GM03348 (cell line): ENCODE measurements at regions not wholly inside any gene's neighbourhood (a gene's known extent, or its start where the extent isn't known, plus 50 kb on each side); places are given as distances from the start of the nearest gene placed in this dataset.
A peak's percentile ranks its signal among the peaks of the same experiment; 100 is the strongest.
"Not testable (repeated sequence)": the region's sequence is repeated elsewhere in the genome, so short reads cannot be mapped to it uniquely, and the experiment has no call there.

Experiments
- DNase-seq: peaks from one replicate; pipeline ENCODE4 v3.0.0; 2012; ENCODE audit warnings: low spot score

- DNase-seq = no peak
Measured at GRCh38 chr1:170376801-170377385, 155.1 kb upstream of the GORAB start.

- no peak for DNase-seq
Measured at GRCh38 chr1:170377440-170377839, 154.5 kb upstream of the GORAB start.

GRCh38 chr1:170377896-170378634 is 153.9 kb upstream of the GORAB start:
- no peak for DNase-seq

- no peak for DNase-seq
Measured at GRCh38 chr1:170385750-170386149, 146.2 kb upstream of the GORAB start.

DNA sequence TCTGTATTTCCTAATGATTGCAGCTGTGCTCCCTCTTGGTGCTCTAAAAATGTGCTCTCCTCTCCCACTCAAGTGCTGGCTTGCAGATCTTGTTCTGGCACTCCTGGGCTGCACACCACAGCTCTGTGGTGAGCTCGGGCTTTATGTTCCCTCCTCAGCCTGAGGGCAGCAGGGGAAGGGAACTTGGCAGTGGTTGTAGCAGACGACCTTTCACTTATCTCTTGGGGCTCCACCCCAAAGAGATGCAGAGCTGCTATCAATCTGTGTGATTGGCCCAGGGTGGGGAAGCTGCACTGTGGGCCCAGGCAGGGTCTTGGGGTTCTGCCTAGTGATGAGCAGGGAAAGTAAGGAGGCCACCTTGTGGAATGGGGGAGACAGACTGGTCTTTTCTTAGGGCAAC is 143.5 kb upstream of the GORAB start:
- DNase-seq = no peak

DNA sequence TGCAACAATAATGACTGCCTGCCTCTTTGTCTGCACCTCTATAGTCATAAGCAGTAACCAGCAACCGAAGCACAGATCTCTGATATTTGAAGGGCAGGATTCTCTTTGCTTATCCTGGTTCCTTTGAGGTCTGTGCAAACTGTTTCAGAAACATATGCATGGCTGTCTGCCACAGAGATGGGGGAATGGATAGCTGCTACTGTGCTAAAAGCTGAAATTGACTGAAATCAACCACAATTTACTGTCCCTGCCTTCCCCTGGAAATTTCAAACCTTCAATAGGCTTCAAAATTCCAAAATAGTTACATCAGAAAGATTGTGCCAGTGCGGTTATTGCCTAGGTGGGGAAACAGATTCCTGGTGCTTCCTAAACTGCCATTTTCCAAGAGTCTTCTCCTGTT is 136.8 kb upstream of the GORAB start:
- DNase-seq = peak; percentile 27

DNA sequence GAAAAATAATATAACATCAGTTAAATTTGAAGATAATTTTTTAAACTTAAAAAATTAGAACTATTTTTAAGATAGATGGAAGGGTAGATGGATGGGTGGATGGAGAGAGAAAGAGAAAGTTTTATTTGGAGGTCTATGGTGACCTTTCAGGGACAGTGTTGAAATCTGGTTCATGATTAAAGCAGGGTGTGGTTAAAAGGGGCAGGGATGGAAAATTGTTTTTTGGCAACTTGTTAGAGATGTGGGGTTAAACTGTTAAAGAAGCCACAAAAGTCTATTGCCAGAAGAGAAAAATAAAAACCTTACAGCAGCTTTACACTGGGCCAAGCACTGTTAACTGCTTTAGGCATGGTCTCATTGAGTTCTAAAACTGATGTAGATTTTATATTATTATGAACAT is 134.9 kb upstream of the GORAB start:
- no peak for DNase-seq

DNA sequence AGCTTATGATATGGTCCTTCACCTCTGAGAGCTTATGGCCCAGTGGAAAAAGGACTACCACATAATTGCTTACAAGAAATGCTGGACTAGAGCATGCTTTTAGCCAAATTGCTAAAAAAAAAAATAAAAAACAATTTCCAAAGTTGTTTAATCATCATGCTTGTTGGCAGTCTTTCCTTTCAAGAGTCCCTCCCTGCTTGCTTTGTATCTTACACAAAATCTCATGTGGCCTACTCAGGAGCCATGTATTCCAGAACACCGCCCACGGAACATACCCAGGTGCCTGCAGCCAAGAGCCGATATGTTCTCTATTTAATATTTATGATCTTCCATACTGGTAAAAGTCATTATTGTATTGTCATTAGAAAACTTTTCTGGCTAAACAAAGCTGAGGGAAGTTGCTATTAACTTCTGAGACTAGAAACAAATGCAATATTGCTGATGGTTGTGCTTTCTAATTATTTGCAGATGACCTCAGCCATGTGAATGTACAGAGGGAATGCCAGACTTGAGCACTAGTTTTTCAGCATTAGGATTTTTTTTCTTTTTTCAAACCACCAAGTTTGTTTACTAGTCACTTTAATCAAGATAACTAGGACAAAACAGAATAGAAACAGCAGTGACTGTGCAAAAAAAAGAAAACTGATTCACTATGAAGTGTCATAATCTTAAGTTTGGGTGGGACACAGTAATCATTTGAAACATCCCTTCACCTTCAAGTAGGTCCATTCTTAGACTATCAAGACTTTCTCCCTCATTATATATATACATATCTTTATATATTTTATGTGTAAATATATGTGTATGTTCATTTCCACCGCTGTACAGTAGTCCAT is 129.3 kb upstream of the GORAB start:
- peak; percentile 33 for DNase-seq

DNA sequence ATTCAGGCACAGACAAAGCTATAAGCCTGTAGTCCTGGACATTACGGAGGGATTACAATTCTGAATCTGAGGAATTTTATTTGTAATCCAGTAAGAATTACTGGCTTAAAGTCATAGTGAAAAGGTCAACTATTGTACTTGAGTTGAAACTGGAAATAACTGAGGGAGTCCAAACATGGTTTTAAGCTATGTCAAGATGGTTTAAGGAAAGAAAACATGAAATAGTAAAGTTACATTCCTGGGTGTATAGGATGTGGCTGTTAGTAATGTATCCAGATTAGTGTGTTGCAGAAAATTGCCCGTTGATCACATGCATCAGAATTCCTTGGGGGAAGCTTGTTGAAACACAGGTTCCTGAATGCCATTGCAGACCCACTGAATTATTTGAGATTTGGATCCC is 124.8 kb upstream of the GORAB start:
- DNase-seq = no peak

- no peak for DNase-seq
Measured at GRCh38 chr1:170407581-170407980, 124.4 kb upstream of the GORAB start.

- peak; percentile 61 for DNase-seq
Measured at GRCh38 chr1:170410401-170411166, 121.4 kb upstream of the GORAB start.

DNA sequence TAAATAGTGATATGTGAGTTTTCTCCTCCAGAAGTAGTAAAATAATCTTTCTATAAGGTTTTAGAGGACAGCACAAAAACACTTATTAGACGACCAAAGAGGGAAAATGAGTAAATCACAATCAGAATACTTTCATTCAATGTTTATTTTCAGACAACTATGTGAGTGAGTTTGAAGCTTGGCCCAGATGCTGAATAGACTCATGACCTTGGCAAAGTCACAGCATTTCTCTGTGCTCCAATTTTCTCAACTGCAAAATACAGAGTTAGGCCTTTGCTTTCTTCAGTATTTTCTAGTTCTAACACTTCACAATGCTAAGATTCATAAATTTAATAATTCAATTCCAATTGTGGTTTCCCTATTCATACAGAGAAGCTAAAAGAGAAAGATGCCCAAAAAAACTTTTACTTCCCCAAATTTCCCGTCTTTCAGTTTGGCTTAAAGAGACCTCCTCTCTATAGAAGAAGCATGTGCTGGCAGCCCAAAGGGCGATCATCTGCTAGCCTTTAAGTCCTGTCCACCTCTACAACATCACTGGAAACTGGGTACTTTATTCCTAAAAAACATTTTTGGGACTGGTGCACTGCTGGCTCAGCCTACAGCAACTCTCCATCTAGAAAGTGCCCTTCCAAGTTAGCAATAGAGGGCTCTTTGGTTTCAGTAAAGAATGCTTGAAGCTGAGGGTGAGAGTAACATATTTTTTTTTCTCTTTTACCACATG is 116.8 kb upstream of the GORAB start:
- peak; percentile 46 for DNase-seq

- peak; percentile 14 for DNase-seq
Measured at GRCh38 chr1:170415710-170416372, 116.1 kb upstream of the GORAB start.

GRCh38 chr1:170424346-170424745 is 107.6 kb upstream of the GORAB start:
- DNase-seq = no peak

- no peak for DNase-seq
Measured at GRCh38 chr1:170426596-170426995, 105.4 kb upstream of the GORAB start.

DNA sequence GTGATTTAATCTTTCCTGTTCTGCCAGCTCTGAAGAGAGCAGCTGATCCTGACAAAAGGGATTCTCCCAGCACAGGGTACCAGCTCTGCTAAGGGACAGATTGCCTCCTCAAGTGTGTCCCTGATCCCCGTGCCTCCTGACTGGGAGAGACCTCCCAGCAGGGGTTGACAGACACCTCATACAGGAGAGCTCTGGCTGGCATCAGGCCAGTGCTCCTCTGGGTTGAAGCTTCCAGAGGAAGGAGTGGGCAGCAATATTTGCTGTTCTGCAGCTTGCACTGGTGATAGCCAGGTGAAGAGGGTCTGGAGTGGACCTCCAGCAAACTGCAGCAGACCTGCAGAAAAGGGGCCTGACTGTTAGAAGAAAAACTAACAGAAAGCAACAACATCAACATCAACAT is 105.0 kb upstream of the GORAB start:
- DNase-seq = not testable (repeated sequence)

GRCh38 chr1:170436928-170437327 is 95.0 kb upstream of the GORAB start:
- no peak for DNase-seq

GRCh38 chr1:170445096-170445495 is 86.9 kb upstream of the GORAB start:
- DNase-seq = peak; percentile 46

DNA sequence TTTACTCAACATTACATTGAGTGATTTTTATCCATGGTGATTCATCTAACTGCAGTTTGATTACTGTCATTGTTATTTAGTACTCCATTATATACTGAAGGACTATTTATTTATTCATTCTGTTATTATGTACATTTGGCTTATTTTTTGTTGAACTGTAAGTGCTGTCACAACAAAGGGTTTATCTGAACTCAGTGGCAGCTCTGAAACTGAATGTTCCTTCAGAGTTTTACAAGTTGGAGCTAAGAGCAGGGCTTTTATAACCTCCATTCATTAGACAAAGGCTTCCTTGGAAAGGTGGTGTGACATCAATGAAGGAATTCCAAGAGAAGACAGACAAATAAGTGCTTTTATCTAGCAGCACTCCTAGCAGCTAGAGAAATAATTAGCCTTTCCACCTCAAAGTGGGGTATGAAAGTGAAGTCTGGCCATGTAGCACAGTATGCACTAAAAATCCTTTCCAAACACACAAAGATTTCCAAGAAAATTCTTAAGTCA is 83.3 kb upstream of the GORAB start:
- no peak for DNase-seq

DNA sequence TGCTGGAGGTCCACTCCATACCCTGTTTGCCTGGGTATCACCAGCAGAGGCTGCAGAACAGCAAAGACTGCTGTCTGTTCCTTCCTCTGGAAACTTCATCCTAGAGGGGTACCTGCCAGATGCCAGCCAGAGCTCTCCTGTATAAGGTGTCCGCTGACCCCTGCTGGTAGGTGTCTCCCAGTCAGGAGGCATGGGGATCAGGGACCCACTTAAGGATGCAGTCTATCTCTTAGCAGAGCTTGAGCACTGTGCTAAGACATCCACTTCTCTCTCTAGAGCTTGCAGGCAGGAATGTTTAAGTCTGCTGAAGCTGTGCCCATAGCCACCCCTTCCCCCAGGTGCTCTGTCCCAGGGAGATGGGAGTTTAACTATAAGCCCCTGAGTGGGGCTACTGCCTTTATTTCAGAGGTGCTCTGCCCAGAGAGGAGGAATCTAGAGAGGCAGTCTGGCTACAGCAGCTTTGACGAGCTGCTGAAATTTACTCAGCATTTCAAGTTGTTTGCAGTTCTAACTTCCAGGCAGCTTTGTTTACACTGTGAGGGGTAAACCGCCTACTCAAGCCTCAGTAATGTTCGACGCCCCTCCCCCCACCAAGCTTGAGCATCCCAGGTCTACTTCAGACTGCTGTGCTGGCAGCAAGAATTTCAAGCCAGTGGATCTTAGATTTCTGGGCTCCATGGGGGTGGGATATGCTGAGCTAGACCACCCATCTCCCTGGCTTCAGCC is 74.5 kb upstream of the GORAB start:
- DNase-seq = not testable (repeated sequence)
